Mesenchymal stem cell (in vitro differentiated cells and primary cell): ENCODE measurements at regions not wholly inside any gene's neighbourhood (a gene's known extent, or its start where the extent isn't known, plus 50 kb on each side); places are given as distances from the start of the nearest gene placed in this dataset.

Experiments
- DNase-seq: peaks from one replicate; pipeline ENCODE4 v3.0.0-alpha.2; 2013
- H2AFZ ChIP-seq: one replicate; pipeline ENCODE4 v1.6.1; 2013; ENCODE audit warnings: low read depth, mild to moderate bottlenecking, control low read depth, inconsistent platforms, low read length, moderate library complexity
- H2AK5ac ChIP-seq: 2 replicates; pipeline ENCODE4 v1.6.1; 2013; ENCODE audit warnings: low read length, moderate library complexity, mild to moderate bottlenecking, inconsistent platforms; ENCODE audit not compliant: severe bottlenecking
- H2BK120ac ChIP-seq: one replicate; pipeline ENCODE4 v1.6.1; 2013; ENCODE audit warnings: low read depth, mild to moderate bottlenecking, inconsistent platforms, low read length, moderate library complexity
- H2BK12ac ChIP-seq, 2 experiments: one replicate each; pipeline ENCODE4 v1.6.1; 2013; ENCODE audit warnings: inconsistent platforms in 2 of 2, low read length in 2 of 2, mild to moderate bottlenecking in 2 of 2, moderate library complexity in 2 of 2, control low read depth in 1 of 2
- H2BK15ac ChIP-seq: one replicate; pipeline ENCODE4 v1.6.1; 2013; ENCODE audit warnings: mild to moderate bottlenecking, low read depth, inconsistent platforms; ENCODE audit not compliant: poor library complexity, severe bottlenecking
- H2BK5ac ChIP-seq: 2 replicates; pipeline ENCODE4 v1.6.1; 2013; ENCODE audit warnings: low read depth, mild to moderate bottlenecking, low read length, control low read depth, inconsistent platforms; ENCODE audit not compliant: poor library complexity, severe bottlenecking
- H3K14ac ChIP-seq, 2 experiments: one replicate each; pipeline ENCODE4 v1.6.1; 2013; ENCODE audit warnings: inconsistent platforms in 2 of 2, low read length in 2 of 2, control low read depth in 1 of 2, mild to moderate bottlenecking in 1 of 2, moderate library complexity in 1 of 2
- H3K18ac ChIP-seq, 2 experiments: one replicate each; pipeline ENCODE4 v1.6.1; 2013; ENCODE audit warnings: inconsistent platforms in 2 of 2, low read length in 2 of 2, control low read depth in 1 of 2, low read depth in 1 of 2, mild to moderate bottlenecking in 1 of 2
- H3K23ac ChIP-seq, 2 experiments: one replicate each; pipeline ENCODE4 v1.6.1; 2013; ENCODE audit warnings: inconsistent platforms in 2 of 2, low read length in 2 of 2, mild to moderate bottlenecking in 2 of 2, moderate library complexity in 2 of 2, control low read depth in 1 of 2
- H3K27ac ChIP-seq: 2 replicates; pipeline ENCODE4 v1.5.1; 2013; ENCODE audit warnings: mild to moderate bottlenecking, moderate library complexity, low read length, control low read depth, inconsistent platforms; ENCODE audit not compliant: poor library complexity, severe bottlenecking
- H3K27me3 ChIP-seq, 2 experiments: 2 replicates each; pipeline versions ENCODE4 v1.6.1 to v1.7.0; 2013; ENCODE audit warnings: low read length in 2 of 2, mild to moderate bottlenecking in 2 of 2, moderate library complexity in 2 of 2, control low read depth in 1 of 2, inconsistent platforms in 1 of 2; ENCODE audit not compliant: control insufficient read depth in 1 of 2, insufficient read depth in 1 of 2
- H3K36me3 ChIP-seq, 2 experiments: 2 replicates each; pipeline versions ENCODE4 v1.6.1 to v1.7.0; 2013; ENCODE audit warnings: low read length in 2 of 2, control low read depth in 1 of 2, inconsistent platforms in 1 of 2, low read depth in 1 of 2, mild to moderate bottlenecking in 1 of 2; ENCODE audit not compliant: insufficient read depth in 2 of 2, control insufficient read depth in 1 of 2
- H3K4ac ChIP-seq, 2 experiments: one replicate each; pipeline ENCODE4 v1.6.1; 2013; ENCODE audit warnings: inconsistent platforms in 2 of 2, low read length in 2 of 2, mild to moderate bottlenecking in 2 of 2, moderate library complexity in 2 of 2, control low read depth in 1 of 2, low read depth in 1 of 2
- H3K4me1 ChIP-seq: 2 replicates; pipeline ENCODE4 v1.6.1; 2013; ENCODE audit warnings: low read depth, low read length, control low read depth; ENCODE audit not compliant: control insufficient read depth, insufficient read depth
- H3K4me2 ChIP-seq: 2 replicates; pipeline ENCODE4 v1.6.1; 2013; ENCODE audit warnings: low read length, mild to moderate bottlenecking, inconsistent platforms; ENCODE audit not compliant: poor library complexity, severe bottlenecking
- H3K4me3 ChIP-seq, 2 experiments: 2 replicates each; pipeline versions ENCODE4 v1.5.1 to v1.7.0; 2013; ENCODE audit warnings: low read length in 2 of 2, mild to moderate bottlenecking in 2 of 2, control low read depth in 1 of 2, low read depth in 1 of 2; ENCODE audit not compliant: insufficient read depth in 1 of 2
- H3K79me1 ChIP-seq: replicated peaks from 2 replicates; pipeline ENCODE4 v1.6.1; 2013; ENCODE audit warnings: mild to moderate bottlenecking, control low read depth, low read length, inconsistent platforms; ENCODE audit not compliant: poor library complexity, severe bottlenecking
- H3K9ac ChIP-seq: 2 replicates; pipeline ENCODE4 v1.7.0; 2013; ENCODE audit warnings: mild to moderate bottlenecking, low read length, moderate library complexity
- H3K9me3 ChIP-seq: 2 replicates; pipeline ENCODE4 v1.7.0; 2013; ENCODE audit warnings: mild to moderate bottlenecking, low read length; ENCODE audit not compliant: control insufficient read depth
- H4K8ac ChIP-seq: one replicate; pipeline ENCODE4 v1.6.1; 2013; ENCODE audit warnings: inconsistent platforms, mild to moderate bottlenecking, low read length, moderate library complexity
- H4K91ac ChIP-seq: one replicate; pipeline ENCODE4 v1.6.1; 2013; ENCODE audit warnings: mild to moderate bottlenecking, low read length, inconsistent platforms
- WGBS: methylation state at CpG from one replicate; pipeline ENCODE4 v1.1.7; 2013; ENCODE audit warnings: mixed read lengths; 5-methylcytosine and 5-hydroxymethylcytosine counted together

DNA sequence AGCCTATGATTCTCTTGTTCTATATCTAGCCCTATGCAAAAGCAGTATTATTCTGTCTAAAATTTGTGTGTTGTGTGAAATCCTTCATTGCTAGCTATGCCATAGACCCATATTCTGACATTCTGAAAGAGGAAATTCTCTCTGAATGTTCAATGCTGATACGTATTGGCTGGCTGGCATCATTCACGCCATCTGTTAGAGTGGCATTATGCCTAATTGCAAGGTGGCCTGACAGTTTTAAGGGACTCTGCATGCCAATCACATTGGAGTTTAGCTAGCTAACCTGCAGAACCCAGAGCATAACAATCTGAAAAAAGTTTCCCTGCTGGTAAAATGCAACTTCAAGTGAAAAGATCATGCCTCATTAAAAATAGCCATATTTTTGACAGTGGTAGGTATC, 316.0 kb downstream of the SOX11 start:
- WGBS = 85% methylated on average over 2 of the region's 2 CpGs
- no peak overlapping the region for H2BK15ac ChIP-seq
- H3K36me3 ChIP-seq = no peaks in the 10 kb centered on the region
- H3K23ac ChIP-seq = no peak overlapping the region
- no peak overlapping the region for H3K4ac ChIP-seq
- no peak overlapping the region for H3K4me2 ChIP-seq
- no peak overlapping the region for H3K27ac ChIP-seq
- H3K79me1 ChIP-seq = no peaks in the 10 kb centered on the region
- no peak overlapping the region for H2AFZ ChIP-seq
- no peaks in the 10 kb centered on the region for H3K9me3 ChIP-seq
- no peak overlapping the region for H2BK120ac ChIP-seq
- no peaks in the 10 kb centered on the region for H3K27me3 ChIP-seq
- H3K4me3 ChIP-seq = no peak overlapping the region
- H3K18ac ChIP-seq = no peak overlapping the region
- no peak overlapping the region for H2BK12ac ChIP-seq
- H3K9ac ChIP-seq = no peak overlapping the region
- H3K4me1 ChIP-seq = no peaks in the 10 kb centered on the region
- no peak overlapping the region for H2BK5ac ChIP-seq
- H2AK5ac ChIP-seq = no peak overlapping the region
- no peak for DNase-seq
- no peak overlapping the region for H4K91ac ChIP-seq
- no peak overlapping the region for H3K14ac ChIP-seq
- H4K8ac ChIP-seq = no peak overlapping the region

DNA sequence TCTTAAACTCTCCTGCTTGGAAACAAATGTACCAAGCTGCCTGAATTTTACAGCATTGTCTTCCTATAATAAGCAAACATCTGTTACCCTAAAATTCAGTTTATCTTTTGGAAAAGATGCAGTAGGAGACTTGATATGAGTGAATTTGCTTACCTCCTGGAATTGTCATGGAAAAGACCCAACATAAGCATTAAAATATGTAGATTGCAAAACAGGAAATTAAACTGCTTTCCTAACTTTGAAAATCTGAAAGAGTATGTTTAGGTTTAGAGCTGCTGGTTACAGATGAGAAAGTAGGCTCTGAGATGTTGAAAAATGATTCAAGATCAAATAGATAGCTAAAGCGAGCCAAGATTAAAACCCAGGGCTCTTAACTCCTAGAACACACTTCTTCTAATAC, 316.5 kb downstream of the SOX11 start:
- no CpG with 5 or more reads among the region's 1 CpG for WGBS
- Histone ChIP-seq H2AK5ac (no peak overlapping the region), H3K9me3 (no peaks in the 10 kb centered on the region)

DNA sequence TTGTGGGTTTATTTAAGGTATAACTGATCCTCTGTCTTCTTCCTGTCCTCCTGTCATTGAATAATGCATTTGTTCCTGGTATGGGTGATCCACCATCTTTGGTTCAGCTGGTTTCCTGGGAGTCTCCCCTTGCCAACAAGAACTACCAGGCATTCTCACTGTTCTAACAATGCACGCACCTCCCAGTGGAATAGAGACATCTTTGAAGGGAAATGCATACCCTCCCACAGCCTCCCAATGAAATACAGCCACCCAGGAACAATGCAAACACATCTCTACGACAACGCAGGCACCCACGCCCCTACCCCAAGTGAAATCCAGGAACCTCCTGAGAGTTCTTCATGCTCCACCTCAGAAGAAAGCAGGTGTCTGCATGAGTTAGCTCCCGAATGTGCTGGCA, 318.0 kb downstream of the SOX11 start:
- H3K27ac ChIP-seq = no peak overlapping the region
- WGBS = 80% methylated on average over 5 of the region's 5 CpGs

More for the DNA sequence above, 316.5 kb downstream of the SOX11 start:
- Histone ChIP-seq H4K8ac (no peak overlapping the region), H3K36me3 (no peaks in the 10 kb centered on the region), H2AFZ (no peak overlapping the region), H2BK120ac (no peak overlapping the region), H3K14ac (no peak overlapping the region), H2BK5ac (no peak overlapping the region), H3K4me1 (no peaks in the 10 kb centered on the region), H3K23ac (no peak overlapping the region), H2BK15ac (no peak overlapping the region), H3K27ac (no peak overlapping the region), H3K9ac (no peak overlapping the region), H3K79me1 (no peaks in the 10 kb centered on the region), H2BK12ac (no peak overlapping the region), H4K91ac (no peak overlapping the region), H3K4me2 (no peak overlapping the region), H3K4me3 (no peak overlapping the region), H3K18ac (no peak overlapping the region), H3K4ac (no peak overlapping the region), H3K27me3 (no peaks in the 10 kb centered on the region)
- no peak for DNase-seq

DNA sequence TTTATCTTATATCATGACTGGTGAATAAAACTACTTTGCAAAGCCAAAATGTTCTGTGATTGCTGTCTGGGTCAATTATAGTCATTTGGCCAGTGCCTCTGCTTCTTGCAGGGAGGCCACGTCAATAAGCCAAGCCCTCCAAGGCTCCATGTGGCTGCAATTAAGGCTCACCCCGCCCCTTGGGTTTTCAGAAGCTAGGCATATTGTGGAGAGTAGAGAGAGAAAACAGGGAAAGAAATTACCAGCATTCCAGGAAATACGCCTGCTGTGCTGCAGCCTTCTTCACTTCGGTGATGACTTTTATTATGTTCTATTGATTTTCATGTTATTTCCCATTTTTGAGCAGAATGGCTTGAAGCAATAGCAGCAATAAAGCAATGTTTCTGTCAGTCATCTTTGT, 319.7 kb downstream of the SOX11 start:
- Histone ChIP-seq H3K18ac (no peak overlapping the region), H3K14ac (no peak overlapping the region), H2BK5ac (no peak overlapping the region), H3K27ac (no peak overlapping the region), H2AK5ac (no peak overlapping the region), H3K4me1 (no peaks in the 10 kb centered on the region), H3K27me3 (no peaks in the 10 kb centered on the region), H2BK15ac (no peak overlapping the region), H2BK12ac (no peak overlapping the region), H3K9ac (no peak overlapping the region), H3K79me1 (no peaks in the 10 kb centered on the region), H2AFZ (no peak overlapping the region), H3K36me3 (no peaks in the 10 kb centered on the region), H3K23ac (no peak overlapping the region), H4K8ac (no peak overlapping the region), H3K4me3 (no peak overlapping the region), H3K4ac (no peak overlapping the region), H3K4me2 (no peak overlapping the region), H2BK120ac (no peak overlapping the region), H4K91ac (no peak overlapping the region), H3K9me3 (no peaks in the 10 kb centered on the region)
- no peak for DNase-seq
- 40% methylated on average over 3 of the region's 4 CpGs for WGBS

More for the DNA sequence above, 318.0 kb downstream of the SOX11 start:
- no peak overlapping the region for H2BK12ac ChIP-seq
- H3K4me2 ChIP-seq = no peak overlapping the region
- H3K4me3 ChIP-seq = no peak overlapping the region
- H2AK5ac ChIP-seq = no peak overlapping the region
- no peak overlapping the region for H2AFZ ChIP-seq
- no peak overlapping the region for H3K4ac ChIP-seq
- H2BK120ac ChIP-seq = no peak overlapping the region
- no peak overlapping the region for H2BK5ac ChIP-seq
- H3K36me3 ChIP-seq = no peaks in the 10 kb centered on the region
- H3K23ac ChIP-seq = no peak overlapping the region
- no peaks in the 10 kb centered on the region for H3K79me1 ChIP-seq
- H3K9ac ChIP-seq = no peak overlapping the region
- no peak overlapping the region for H3K18ac ChIP-seq
- H3K9me3 ChIP-seq = no peaks in the 10 kb centered on the region
- H3K14ac ChIP-seq = no peak overlapping the region
- H4K91ac ChIP-seq = no peak overlapping the region
- no peak overlapping the region for H2BK15ac ChIP-seq
- no peak overlapping the region for H4K8ac ChIP-seq
- no peaks in the 10 kb centered on the region for H3K27me3 ChIP-seq
- no peak for DNase-seq
- H3K4me1 ChIP-seq = no peaks in the 10 kb centered on the region
